Fibroblast of pulmonary artery (primary cell): ENCODE measurements at regions not wholly inside any gene's neighbourhood (a gene's known extent, or its start where the extent isn't known, plus 50 kb on each side); places are given as distances from the start of the nearest gene placed in this dataset.

Experiments used
- DNase-seq: peaks from one replicate; pipeline ENCODE4 v3.0.0-alpha.2; 2010; ENCODE audit warnings: low read depth
- H3K4me3 ChIP-seq: replicated peaks from 2 replicates; pipeline ENCODE4 v1.5.1; 2011; ENCODE audit warnings: low read depth, mild to moderate bottlenecking, control low read depth, low read length, moderate library complexity
- TF ChIP-seq, protein P1 (sequence below): IDR thresholded peaks from 2 replicates; pipeline ENCODE4 v1.5.1; 2011; ENCODE audit warnings: mild to moderate bottlenecking, control low read depth, low read length, inconsistent platforms; ENCODE audit errors: missing control alignments

DNA sequence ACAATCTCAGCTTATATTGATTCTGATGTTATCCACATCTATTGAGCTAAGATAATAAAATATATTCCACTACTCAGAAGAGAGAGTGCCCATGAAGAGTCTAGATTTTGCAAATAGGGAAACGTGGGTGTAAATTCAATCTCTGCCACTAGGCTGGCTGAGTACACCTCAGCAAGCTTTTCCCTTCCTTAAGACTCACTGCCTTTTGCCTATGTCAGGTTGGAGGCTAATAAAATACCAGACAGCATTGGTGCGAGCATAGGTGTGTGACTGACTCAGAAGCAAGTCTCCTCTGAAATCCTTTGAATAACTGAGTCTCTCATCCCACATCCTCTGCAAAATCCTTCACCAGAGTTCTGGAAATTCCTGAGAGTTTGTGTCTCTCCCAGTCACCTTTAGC, 405.4 kb upstream of the CPEB2 start:
- TF ChIP-seq, protein P1, sequence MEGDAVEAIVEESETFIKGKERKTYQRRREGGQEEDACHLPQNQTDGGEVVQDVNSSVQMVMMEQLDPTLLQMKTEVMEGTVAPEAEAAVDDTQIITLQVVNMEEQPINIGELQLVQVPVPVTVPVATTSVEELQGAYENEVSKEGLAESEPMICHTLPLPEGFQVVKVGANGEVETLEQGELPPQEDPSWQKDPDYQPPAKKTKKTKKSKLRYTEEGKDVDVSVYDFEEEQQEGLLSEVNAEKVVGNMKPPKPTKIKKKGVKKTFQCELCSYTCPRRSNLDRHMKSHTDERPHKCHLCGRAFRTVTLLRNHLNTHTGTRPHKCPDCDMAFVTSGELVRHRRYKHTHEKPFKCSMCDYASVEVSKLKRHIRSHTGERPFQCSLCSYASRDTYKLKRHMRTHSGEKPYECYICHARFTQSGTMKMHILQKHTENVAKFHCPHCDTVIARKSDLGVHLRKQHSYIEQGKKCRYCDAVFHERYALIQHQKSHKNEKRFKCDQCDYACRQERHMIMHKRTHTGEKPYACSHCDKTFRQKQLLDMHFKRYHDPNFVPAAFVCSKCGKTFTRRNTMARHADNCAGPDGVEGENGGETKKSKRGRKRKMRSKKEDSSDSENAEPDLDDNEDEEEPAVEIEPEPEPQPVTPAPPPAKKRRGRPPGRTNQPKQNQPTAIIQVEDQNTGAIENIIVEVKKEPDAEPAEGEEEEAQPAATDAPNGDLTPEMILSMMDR, result no peak
- no peak for DNase-seq
- H3K4me3 ChIP-seq, result no peak overlapping the region

DNA sequence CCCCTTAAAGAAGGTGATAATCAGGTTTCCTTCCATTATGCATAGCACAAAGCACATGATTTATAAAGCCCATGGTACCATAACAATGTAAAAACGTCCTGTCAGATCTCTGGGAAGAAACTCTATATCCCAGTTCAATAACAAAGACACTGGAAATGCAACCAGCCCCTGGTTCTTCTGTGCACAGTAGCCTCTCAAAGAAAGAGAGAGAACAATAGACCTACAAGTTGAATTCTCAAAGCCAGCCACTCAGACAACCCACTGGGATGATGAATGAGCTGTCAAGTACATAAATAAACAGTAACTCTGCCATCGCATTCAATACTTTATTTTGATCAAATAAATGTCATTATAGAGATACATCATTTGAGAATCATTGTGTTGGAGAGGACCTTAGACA, 400.1 kb upstream of the CPEB2 start:
- TF ChIP-seq, protein P1, result no peak
- no peak for DNase-seq

DNA sequence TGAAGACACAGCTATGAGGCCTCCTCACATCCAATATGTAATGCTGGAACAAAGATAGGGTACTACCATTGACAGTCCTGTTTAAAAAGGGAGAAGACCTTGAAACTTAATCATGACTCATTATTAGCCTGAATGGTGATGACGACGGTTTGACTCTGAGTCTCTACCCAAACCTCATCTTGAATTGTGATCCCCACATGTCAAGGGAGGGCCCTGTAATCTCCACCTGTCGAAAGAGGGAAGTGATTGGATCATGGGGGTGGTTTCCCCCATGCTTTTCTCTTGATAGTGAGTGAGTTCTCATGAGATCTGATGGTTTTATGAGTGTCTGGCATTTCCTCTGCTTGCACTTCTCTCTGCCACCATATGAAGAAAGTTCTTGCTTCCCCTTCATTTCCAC, 395.3 kb upstream of the CPEB2 start:
- DNase-seq, result no peak
- no peak overlapping the region for H3K4me3 ChIP-seq
- TF ChIP-seq, protein P1, result no peak

More for the DNA sequence above, 400.1 kb upstream of the CPEB2 start:
- H3K4me3 ChIP-seq, result no peak overlapping the region

DNA sequence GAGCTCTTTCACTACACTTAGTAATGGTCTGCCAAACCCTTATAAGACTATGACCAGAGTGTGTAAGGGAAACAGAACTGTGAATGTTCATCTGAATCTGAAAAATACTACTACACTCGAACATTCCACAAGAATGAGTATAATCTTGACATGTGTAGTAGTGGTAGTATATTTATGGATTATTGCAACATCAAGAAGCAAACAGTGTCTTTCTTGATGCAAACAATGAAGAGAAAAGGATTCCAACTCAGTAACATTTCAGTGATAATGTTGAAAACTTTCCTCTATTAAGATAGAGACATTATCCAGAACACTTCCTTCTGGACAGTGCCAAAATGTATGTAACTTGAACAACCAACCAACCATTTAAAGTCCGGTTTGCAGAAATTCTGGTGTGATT, 394.7 kb upstream of the CPEB2 start:
- H3K4me3 ChIP-seq, result no peak overlapping the region
- DNase-seq, result peak; percentile 11
- TF ChIP-seq, protein P1, result no peak

DNA sequence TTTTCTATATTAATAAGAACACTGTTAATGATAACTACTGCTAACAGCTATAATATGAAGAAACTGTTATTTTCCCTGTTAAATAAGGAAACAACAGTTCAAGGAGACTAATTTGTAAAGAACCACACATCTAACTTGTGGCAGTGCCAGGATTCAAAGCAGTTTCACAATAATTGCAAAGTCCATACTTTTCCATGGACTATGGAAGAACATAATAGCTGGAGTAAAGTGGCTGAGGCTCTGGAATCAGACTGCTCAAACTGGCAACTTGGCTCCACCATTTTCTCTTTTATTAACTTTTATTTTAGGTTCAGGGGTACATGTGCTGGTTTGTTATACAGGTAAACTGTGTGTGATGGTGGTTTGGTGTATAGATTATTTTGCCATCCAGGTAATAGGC, 393.7 kb upstream of the CPEB2 start:
- TF ChIP-seq, protein P1, result no peak
- DNase-seq, result no peak
- no peak overlapping the region for H3K4me3 ChIP-seq

DNA sequence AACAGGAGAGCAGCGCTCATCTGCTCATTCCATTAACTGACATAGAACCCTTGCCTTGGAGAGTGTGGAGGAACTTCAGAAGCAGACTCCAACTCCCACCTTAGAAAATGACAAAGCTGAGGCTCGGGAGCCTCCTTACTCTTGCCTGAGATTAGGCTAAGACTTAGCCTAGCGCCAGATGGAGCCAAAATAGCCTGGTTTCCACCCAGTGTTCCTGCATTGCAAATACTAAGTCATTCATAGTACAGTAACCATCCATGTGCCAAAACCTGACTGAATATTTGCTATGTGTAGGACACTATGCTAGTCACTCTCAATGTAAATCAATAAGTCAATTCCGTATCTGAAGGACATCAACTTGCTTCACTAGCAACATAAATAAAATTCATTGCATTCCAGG, 387.4 kb upstream of the CPEB2 start:
- H3K4me3 ChIP-seq, result no peak overlapping the region
- TF ChIP-seq, protein P1, result no peak
- DNase-seq, result no peak

DNA sequence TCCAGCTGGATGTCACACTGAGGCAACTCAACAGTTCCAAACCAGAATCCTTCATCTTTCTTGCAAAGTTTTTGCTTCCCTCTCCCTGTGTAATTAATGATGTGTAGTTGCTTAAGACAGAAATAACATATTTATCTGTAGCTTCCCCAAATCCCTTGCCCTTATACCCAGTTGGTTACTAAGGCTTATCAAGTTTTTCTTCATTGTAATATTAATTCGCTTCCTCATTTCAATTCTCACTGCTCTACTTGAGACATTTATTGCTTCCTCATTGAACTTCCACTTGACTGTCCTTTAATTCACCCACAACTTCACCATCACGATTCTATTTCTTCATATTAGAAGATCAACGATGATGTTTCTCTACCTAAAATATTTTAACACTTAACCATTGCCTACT, 386.6 kb upstream of the CPEB2 start:
- no peak for DNase-seq
- no peak overlapping the region for H3K4me3 ChIP-seq
- TF ChIP-seq, protein P1, result no peak
